ENCODE measurements at regions not wholly inside any gene's neighbourhood (a gene's known extent, or its start where the extent isn't known, plus 50 kb on each side); places are given as distances from the start of the nearest gene placed in this dataset.

GRCh38 chr18:72246076-72246475 is 298.1 kb downstream of the CBLN2 start:
- no peak overlapping the region for H3K27ac Mint-ChIP-seq
- ATAC-seq, result no peak
- no peak overlapping the region for H3K27ac ChIP-seq (ENCODE audit: low read depth, low read length)
- intact Hi-C loops (cut with micrococcal nuclease), result no loop called here
- H3K4me3 Mint-ChIP-seq, result no peak overlapping the region
- POLR2A ChIA-PET, result no interaction called here
- H3K27me3 ChIP-seq (ENCODE audit: control insufficient read depth in 2 of 2, insufficient read depth in 2 of 2, low read length in 2 of 2), result no peaks in the 10 kb centered on the region
- no peak overlapping the region for H3K4me3 ChIP-seq (ENCODE audit: low read length)
- H3K4me1 ChIP-seq (ENCODE audit: control insufficient read depth in 2 of 2, insufficient read depth in 2 of 2, low read length in 2 of 2), result no peaks in the 10 kb centered on the region
- CTCF ChIA-PET, result no interaction called here
- H3K4me1 Mint-ChIP-seq, result no peaks in the 10 kb centered on the region
- DNase-seq, result no peak
- no peaks in the 10 kb centered on the region for H3K9me3 ChIP-seq (ENCODE audit: control insufficient read depth in 2 of 3, low read length in 3 of 3)
- peaks cover 0 to 6% (median 0%) of the 10 kb centered on the region in 11 donors for H3K9me3 Mint-ChIP-seq
- H3K36me3 Mint-ChIP-seq, result no peaks in the 10 kb centered on the region
- no peaks in the 10 kb centered on the region for H3K27me3 Mint-ChIP-seq
- no peaks in the 10 kb centered on the region for H3K36me3 ChIP-seq (ENCODE audit: control insufficient read depth in 2 of 3, insufficient read depth in 3 of 3, low read length in 3 of 3)

DNA sequence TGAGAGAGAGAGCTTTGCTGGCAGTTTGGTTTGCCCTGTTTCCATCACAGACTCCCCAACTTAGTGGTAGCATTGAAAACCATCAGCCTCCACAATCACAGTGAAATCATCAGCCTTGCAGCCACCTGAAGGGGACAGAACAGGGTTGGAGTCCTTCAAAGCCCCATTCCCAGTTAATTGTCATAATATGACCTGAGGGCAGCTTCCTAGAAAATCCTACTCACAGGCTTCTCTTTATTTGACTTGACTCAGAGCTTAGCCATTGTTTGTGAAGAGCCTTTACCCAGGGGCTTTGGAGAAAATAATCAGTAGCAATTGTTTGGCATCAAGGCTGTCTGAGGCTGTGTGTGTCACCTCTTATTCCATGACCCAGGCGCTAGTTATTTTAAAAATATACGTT is 308.7 kb downstream of the CBLN2 start:
- H3K27me3 Mint-ChIP-seq, result no peaks in the 10 kb centered on the region
- POLR2A ChIA-PET, result no interaction called here
- no peaks in the 10 kb centered on the region for H3K36me3 ChIP-seq (ENCODE audit: control insufficient read depth in 2 of 3, insufficient read depth in 3 of 3, low read length in 3 of 3)
- H3K4me3 Mint-ChIP-seq, result no peak overlapping the region
- H3K4me1 ChIP-seq (ENCODE audit: control insufficient read depth in 2 of 2, insufficient read depth in 2 of 2, low read length in 2 of 2), result no peaks in the 10 kb centered on the region
- H3K9me3 Mint-ChIP-seq, result peaks cover 0 to 15% (median 0%) of the 10 kb centered on the region in 11 donors
- no peaks in the 10 kb centered on the region for H3K9me3 ChIP-seq (ENCODE audit: control insufficient read depth in 2 of 3, low read length in 3 of 3)
- CTCF ChIA-PET, result no interaction called here
- intact Hi-C loops (cut with micrococcal nuclease), result no loop called here
- H3K27ac Mint-ChIP-seq, result no peak overlapping the region
- no peaks in the 10 kb centered on the region for H3K27me3 ChIP-seq (ENCODE audit: control insufficient read depth in 2 of 2, insufficient read depth in 2 of 2, low read length in 2 of 2)
- H3K27ac ChIP-seq (ENCODE audit: low read depth, low read length), result no peak overlapping the region
- no peaks in the 10 kb centered on the region for H3K4me1 Mint-ChIP-seq
- no peak overlapping the region for H3K4me3 ChIP-seq (ENCODE audit: low read length)
- no peak for DNase-seq
- ATAC-seq, result no peak
- no peaks in the 10 kb centered on the region for H3K36me3 Mint-ChIP-seq

DNA sequence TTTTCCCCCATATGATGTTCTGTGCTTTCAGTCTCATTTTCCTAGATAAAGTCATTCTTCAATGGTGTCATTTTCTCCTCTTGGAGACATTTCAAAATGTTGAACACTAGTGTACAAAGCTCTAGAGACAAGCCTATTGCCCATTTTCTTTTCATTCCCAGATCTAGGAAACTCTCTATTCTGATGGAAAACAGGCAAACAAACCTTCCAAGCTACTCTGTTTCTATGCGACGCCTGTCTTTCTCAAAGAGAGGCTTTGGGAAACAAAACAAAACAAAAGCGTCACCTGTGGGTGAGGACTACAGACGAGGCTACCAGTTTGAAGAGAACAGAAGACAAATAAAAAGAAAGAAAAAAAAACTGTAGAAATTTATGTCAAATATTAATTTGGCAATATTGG is 311.0 kb downstream of the CBLN2 start:
- Mint-ChIP-seq H3K36me3 (no peaks in the 10 kb centered on the region), H3K27ac (no peak overlapping the region), H3K9me3 (peaks cover 0 to 15% (median 0%) of the 10 kb centered on the region in 11 donors), H3K27me3 (no peaks in the 10 kb centered on the region), H3K4me1 (no peaks in the 10 kb centered on the region), H3K4me3 (no peak overlapping the region)
- CTCF ChIA-PET, result no interaction called here
- no peaks in the 10 kb centered on the region for H3K27me3 ChIP-seq (ENCODE audit: control insufficient read depth in 2 of 2, insufficient read depth in 2 of 2, low read length in 2 of 2)
- H3K4me1 ChIP-seq (ENCODE audit: control insufficient read depth in 2 of 2, insufficient read depth in 2 of 2, low read length in 2 of 2), result no peaks in the 10 kb centered on the region
- no peaks in the 10 kb centered on the region for H3K9me3 ChIP-seq (ENCODE audit: control insufficient read depth in 2 of 3, low read length in 3 of 3)
- DNase-seq, result no peak
- no peak for ATAC-seq
- POLR2A ChIA-PET, result no interaction called here
- no peak overlapping the region for H3K4me3 ChIP-seq (ENCODE audit: low read length)
- intact Hi-C loops (cut with micrococcal nuclease), result no loop called here
- H3K36me3 ChIP-seq (ENCODE audit: control insufficient read depth in 2 of 3, insufficient read depth in 3 of 3, low read length in 3 of 3), result no peaks in the 10 kb centered on the region
- no peak overlapping the region for H3K27ac ChIP-seq (ENCODE audit: low read depth, low read length)

GRCh38 chr18:72232644-72233043 is 311.5 kb downstream of the CBLN2 start:
- H3K27me3 Mint-ChIP-seq, result no peaks in the 10 kb centered on the region
- ChIA-PET CTCF (no interaction called here), POLR2A (no interaction called here)
- H3K4me1 ChIP-seq (ENCODE audit: control insufficient read depth in 2 of 2, insufficient read depth in 2 of 2, low read length in 2 of 2), result no peaks in the 10 kb centered on the region
- no peak overlapping the region for H3K4me3 ChIP-seq (ENCODE audit: low read length)
- no peaks in the 10 kb centered on the region for H3K9me3 ChIP-seq (ENCODE audit: control insufficient read depth in 2 of 3, low read length in 3 of 3)
- no peak overlapping the region for H3K27ac ChIP-seq (ENCODE audit: low read depth, low read length)
- no peaks in the 10 kb centered on the region for H3K27me3 ChIP-seq (ENCODE audit: control insufficient read depth in 2 of 2, insufficient read depth in 2 of 2, low read length in 2 of 2)
- H3K4me3 Mint-ChIP-seq, result no peak overlapping the region
- no peaks in the 10 kb centered on the region for H3K4me1 Mint-ChIP-seq
- H3K36me3 ChIP-seq (ENCODE audit: control insufficient read depth in 2 of 3, insufficient read depth in 3 of 3, low read length in 3 of 3), result no peaks in the 10 kb centered on the region
- H3K27ac Mint-ChIP-seq, result no peak overlapping the region
- no peak for DNase-seq
- peaks cover 0 to 15% (median 0%) of the 10 kb centered on the region in 11 donors for H3K9me3 Mint-ChIP-seq
- intact Hi-C loops (cut with micrococcal nuclease), result no loop called here
- H3K36me3 Mint-ChIP-seq, result no peaks in the 10 kb centered on the region
- no peak for ATAC-seq

DNA sequence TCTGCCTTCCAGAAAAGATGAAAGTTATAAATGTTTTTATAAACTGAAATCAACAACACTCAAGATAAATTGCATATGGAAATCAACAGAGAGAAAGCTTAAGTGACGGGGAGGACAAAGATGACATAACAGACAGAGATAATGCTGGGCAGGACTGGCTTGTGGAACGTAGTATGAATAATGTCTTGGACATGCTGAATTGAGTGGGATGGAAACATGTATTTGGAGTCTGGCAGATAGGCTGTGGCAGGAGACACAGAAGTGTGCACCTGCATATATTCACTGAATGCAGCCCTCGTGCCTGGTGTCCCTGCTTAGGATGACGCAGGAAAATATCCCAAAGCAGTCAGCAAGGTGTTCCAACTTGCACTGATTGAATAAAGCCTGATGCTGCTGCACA is 318.2 kb downstream of the CBLN2 start:
- Histone ChIP-seq H3K36me3 (ENCODE audit: control insufficient read depth in 2 of 3, insufficient read depth in 3 of 3, low read length in 3 of 3) (no peaks in the 10 kb centered on the region), H3K4me1 (ENCODE audit: control insufficient read depth in 2 of 2, insufficient read depth in 2 of 2, low read length in 2 of 2) (no peaks in the 10 kb centered on the region), H3K4me3 (ENCODE audit: low read length) (no peak overlapping the region), H3K27ac (ENCODE audit: low read depth, low read length) (no peak overlapping the region), H3K9me3 (ENCODE audit: control insufficient read depth in 2 of 3, low read length in 3 of 3) (no peaks in the 10 kb centered on the region), H3K27me3 (ENCODE audit: control insufficient read depth in 2 of 2, insufficient read depth in 2 of 2, low read length in 2 of 2) (no peaks in the 10 kb centered on the region)
- no peak for DNase-seq
- peaks cover 0 to 5% (median 1%) of the 10 kb centered on the region in 11 donors for H3K9me3 Mint-ChIP-seq
- ATAC-seq, result no peak
- no peaks in the 10 kb centered on the region for H3K4me1 Mint-ChIP-seq
- H3K36me3 Mint-ChIP-seq, result no peaks in the 10 kb centered on the region
- intact Hi-C loops (cut with micrococcal nuclease), result no loop called here
- no peaks in the 10 kb centered on the region for H3K27me3 Mint-ChIP-seq
- ChIA-PET CTCF (no interaction called here), POLR2A (no interaction called here)
- H3K4me3 Mint-ChIP-seq, result no peak overlapping the region
- no peak overlapping the region for H3K27ac Mint-ChIP-seq

GRCh38 chr18:72223733-72224132 is 320.4 kb downstream of the CBLN2 start:
- Mint-ChIP-seq H3K36me3 (no peaks in the 10 kb centered on the region), H3K9me3 (peaks cover 0 to 5% (median 2%) of the 10 kb centered on the region in 11 donors), H3K27ac (no peak overlapping the region), H3K4me3 (no peak overlapping the region), H3K4me1 (no peaks in the 10 kb centered on the region), H3K27me3 (no peaks in the 10 kb centered on the region)
- POLR2A ChIA-PET, result no interaction called here
- no peaks in the 10 kb centered on the region for H3K27me3 ChIP-seq (ENCODE audit: control insufficient read depth in 2 of 2, insufficient read depth in 2 of 2, low read length in 2 of 2)
- ATAC-seq (no peak), DNase-seq (no peak)
- H3K9me3 ChIP-seq (ENCODE audit: control insufficient read depth in 2 of 3, low read length in 3 of 3), result no peaks in the 10 kb centered on the region
- intact Hi-C loops (cut with micrococcal nuclease), result no loop called here
- H3K36me3 ChIP-seq (ENCODE audit: control insufficient read depth in 2 of 3, insufficient read depth in 3 of 3, low read length in 3 of 3), result no peaks in the 10 kb centered on the region
- no peak overlapping the region for H3K27ac ChIP-seq (ENCODE audit: low read depth, low read length)
- CTCF ChIA-PET, result no interaction called here
- H3K4me1 ChIP-seq (ENCODE audit: control insufficient read depth in 2 of 2, insufficient read depth in 2 of 2, low read length in 2 of 2), result no peaks in the 10 kb centered on the region
- H3K4me3 ChIP-seq (ENCODE audit: low read length), result no peak overlapping the region

DNA sequence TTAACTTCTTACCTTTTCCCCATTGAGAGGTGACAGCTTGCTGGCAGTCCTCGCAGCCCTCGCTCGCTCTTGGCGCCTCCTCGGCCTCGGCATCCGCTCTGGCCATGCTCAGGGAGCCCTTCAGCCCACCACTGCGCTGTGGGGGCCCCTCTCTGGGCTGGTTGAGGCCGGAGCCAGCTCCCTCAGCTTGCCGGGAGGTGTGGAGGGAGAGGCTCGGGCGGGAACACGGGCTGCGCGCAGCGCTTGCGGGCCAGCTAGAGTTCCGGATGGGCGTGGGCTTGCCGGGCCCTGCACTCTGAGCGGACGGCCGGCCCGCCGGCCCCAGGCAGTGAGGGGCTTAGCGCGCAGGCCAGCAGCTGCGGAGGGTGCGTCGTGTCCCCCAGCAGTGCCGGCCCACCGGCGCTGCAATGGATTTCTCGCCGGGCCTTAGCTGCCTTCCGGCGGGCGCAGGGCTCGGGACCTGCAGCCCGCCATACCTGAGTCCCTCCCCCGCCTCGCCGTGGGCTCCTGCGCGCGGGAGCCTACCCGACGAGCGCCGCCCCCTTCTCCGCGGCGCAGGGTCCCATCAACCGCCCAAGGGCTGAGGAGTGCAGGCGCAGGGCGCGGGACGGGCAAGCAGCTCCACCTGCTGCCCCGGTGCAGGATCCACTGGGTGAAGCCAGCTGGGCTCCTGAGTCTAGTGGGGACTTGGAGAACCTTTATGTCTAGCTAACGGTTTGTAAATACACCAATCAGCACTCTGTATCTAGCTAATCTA is 335.0 kb downstream of the CBLN2 start:
- POLR2A ChIA-PET, result no interaction called here
- no peak for ATAC-seq

More for the DNA sequence above, 335.0 kb downstream of the CBLN2 start:
- Histone ChIP-seq H3K36me3 (ENCODE audit: control insufficient read depth in 2 of 3, insufficient read depth in 3 of 3, low read length in 3 of 3) (no peaks in the 10 kb centered on the region), H3K4me1 (ENCODE audit: control insufficient read depth in 2 of 2, insufficient read depth in 2 of 2, low read length in 2 of 2) (no peaks in the 10 kb centered on the region), H3K27ac (ENCODE audit: low read depth, low read length) (no peak overlapping the region), H3K4me3 (ENCODE audit: low read length) (no peak overlapping the region), H3K9me3 (ENCODE audit: control insufficient read depth in 2 of 3, low read length in 3 of 3) (no peaks in the 10 kb centered on the region), H3K27me3 (ENCODE audit: control insufficient read depth in 2 of 2, insufficient read depth in 2 of 2, low read length in 2 of 2) (no peaks in the 10 kb centered on the region)
- no peak overlapping the region for H3K4me3 Mint-ChIP-seq
- H3K4me1 Mint-ChIP-seq, result no peaks in the 10 kb centered on the region
- no peaks in the 10 kb centered on the region for H3K36me3 Mint-ChIP-seq
- intact Hi-C loops (cut with micrococcal nuclease), result no loop called here
- peaks cover 0 to 6% (median 1%) of the 10 kb centered on the region in 11 donors for H3K9me3 Mint-ChIP-seq
- CTCF ChIA-PET, result interaction anchor here (1.0 kb wide), 1 partner anchor 13 kb away, joined by 3 read pairs; no protein-coding TSS in a partner anchor
- no peak for DNase-seq
- no peaks in the 10 kb centered on the region for H3K27me3 Mint-ChIP-seq
- no peak overlapping the region for H3K27ac Mint-ChIP-seq

Data from naive thymus-derived CD4-positive, alpha-beta T cell (primary cell).